CD4-positive, alpha-beta T cell (primary cell): ENCODE measurements at regions not wholly inside any gene's neighbourhood (a gene's known extent, or its start where the extent isn't known, plus 50 kb on each side); places are given as distances from the start of the nearest gene placed in this dataset.

ENCODE experiments used
- ATAC-seq: fragments of 200-7000 bp; cut with Tn5 transposase; one replicate; pipeline ENCODE4 v1.10.0; 2022; ENCODE audit warnings: mild to moderate bottlenecking; ENCODE audit not compliant: poor library complexity
- CTCF ChIA-PET: fragments of 350-600 bp; sonication (Branson Sonifier 250); formaldehyde crosslinking; loops from one replicate; lab custom pipeline; 2021; ENCODE audit warnings: antibody characterized with exemption, inconsistent platforms; lab: Charles Lee
- POLR2A ChIA-PET: fragments of 350-600 bp; sonication (Branson Sonifier 250); formaldehyde crosslinking; loops from one replicate; lab custom pipeline; 2021; ENCODE audit warnings: antibody characterized with exemption, inconsistent platforms; lab: Charles Lee
- DNase-seq, 14 experiments: peaks; one replicate each; pipeline ENCODE4 v3.0.0-alpha.2; 2013 to 2020; ENCODE audit warnings: mixed read lengths in 2 of 14
- H3K27ac ChIP-seq, 2 donors: one replicate each; pipeline versions ENCODE4 v1.5.1 to v1.7.0; 2013; ENCODE audit warnings: low read length in 2 of 2, low read depth in 1 of 2, mild to moderate bottlenecking in 1 of 2
- H3K27me3 ChIP-seq, 2 experiments: 1 replicate in 1 of 2; 2 replicates in 1 of 2; pipeline versions ENCODE4 v1.6.1 to v1.7.0; 2013; ENCODE audit warnings: low read length in 2 of 2, control low read depth in 1 of 2, mild to moderate bottlenecking in 1 of 2, moderate library complexity in 1 of 2; ENCODE audit not compliant: insufficient read depth in 2 of 2, control insufficient read depth in 1 of 2
- H3K36me3 ChIP-seq: one replicate; pipeline ENCODE4 v1.6.1; 2013; ENCODE audit warnings: low read length, control low read depth; ENCODE audit not compliant: insufficient read depth
- H3K4me1 ChIP-seq: one replicate; pipeline ENCODE4 v1.6.1; 2013; ENCODE audit warnings: low read length, control low read depth; ENCODE audit not compliant: insufficient read depth
- H3K4me3 ChIP-seq: one replicate; pipeline ENCODE4 v1.5.1; 2013; ENCODE audit warnings: mild to moderate bottlenecking, low read length, moderate library complexity
- H3K9me3 ChIP-seq, 2 experiments: 1 replicate in 1 of 2; 2 replicates in 1 of 2; pipeline versions ENCODE4 v1.6.1 to v1.7.0; 2013; ENCODE audit warnings: low read length in 2 of 2, mild to moderate bottlenecking in 2 of 2, control low read depth in 1 of 2, moderate library complexity in 1 of 2; ENCODE audit not compliant: control insufficient read depth in 1 of 2, insufficient read depth in 1 of 2
- H3K27ac Mint-ChIP-seq: one replicate; pipeline ENCODE4 v1.8.0; 2020; ENCODE audit warnings: mixed read lengths
- H3K27me3 Mint-ChIP-seq: one replicate; pipeline ENCODE4 v1.8.0; 2021; ENCODE audit warnings: mixed read lengths
- H3K36me3 Mint-ChIP-seq: one replicate; pipeline ENCODE4 v1.8.0; 2021; ENCODE audit warnings: low read depth, mixed read lengths
- H3K4me1 Mint-ChIP-seq: one replicate; pipeline ENCODE4 v1.8.0; 2021; ENCODE audit warnings: low read depth, mixed read lengths
- H3K4me3 Mint-ChIP-seq: one replicate; pipeline ENCODE4 v1.8.0; 2020; ENCODE audit warnings: mild to moderate bottlenecking, mixed read lengths
- H3K9me3 Mint-ChIP-seq: one replicate; pipeline ENCODE4 v1.8.0; 2020; ENCODE audit warnings: mixed read lengths
- intact Hi-C, 2 experiments: fragments of 100-400 bp; cut with DNase I in 1 of 2; cut with micrococcal nuclease in 1 of 2; formaldehyde crosslinking; loops; one replicate each; pipeline versions ENCODE4 v1.15.1 to v1.9.0; 2023 to 2025; cut with DNase I, micrococcal nuclease
- TF ChIP-seq, protein P1 (sequence below): fragments of 200-600 bp; IDR thresholded peaks from one replicate; pipeline ENCODE4 v1.8.0; 2022; ENCODE audit warnings: antibody characterized with exemption, mild to moderate bottlenecking

DNA sequence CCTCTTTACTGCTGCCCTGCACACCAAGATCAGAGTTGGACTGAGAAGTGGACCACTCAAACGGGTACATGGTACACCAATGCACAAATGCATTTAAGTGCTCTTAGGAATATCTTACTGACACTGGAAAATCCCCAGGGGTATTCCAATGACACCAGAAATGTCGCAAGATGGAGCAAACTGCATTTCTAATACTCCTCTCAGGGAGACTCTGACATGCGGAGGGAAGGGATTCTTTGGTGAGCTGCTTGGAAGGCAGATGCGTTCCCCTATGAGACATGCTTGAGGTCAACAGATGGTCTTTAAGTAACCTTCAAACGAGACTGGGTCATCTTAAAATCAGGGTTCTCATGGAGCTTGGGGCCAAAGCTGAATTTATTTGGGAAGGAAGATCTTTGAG is 521.8 kb upstream of the TCF4 start:
- Mint-ChIP-seq H3K36me3 (no peaks in the 10 kb centered on the region), H3K9me3 (peaks cover 11% of the 10 kb centered on the region), H3K4me3 (no peak overlapping the region), H3K27ac (no peak overlapping the region), H3K4me1 (no peaks in the 10 kb centered on the region), H3K27me3 (no peaks in the 10 kb centered on the region)
- POLR2A ChIA-PET, result no interaction called here
- Histone ChIP-seq H3K27me3 (no peaks in the 10 kb centered on the region), H3K4me3 (no peak overlapping the region), H3K36me3 (no peaks in the 10 kb centered on the region), H3K4me1 (no peaks in the 10 kb centered on the region), H3K9me3 (no peaks in the 10 kb centered on the region), H3K27ac (no peak overlapping the region)
- TF ChIP-seq, protein P1, sequence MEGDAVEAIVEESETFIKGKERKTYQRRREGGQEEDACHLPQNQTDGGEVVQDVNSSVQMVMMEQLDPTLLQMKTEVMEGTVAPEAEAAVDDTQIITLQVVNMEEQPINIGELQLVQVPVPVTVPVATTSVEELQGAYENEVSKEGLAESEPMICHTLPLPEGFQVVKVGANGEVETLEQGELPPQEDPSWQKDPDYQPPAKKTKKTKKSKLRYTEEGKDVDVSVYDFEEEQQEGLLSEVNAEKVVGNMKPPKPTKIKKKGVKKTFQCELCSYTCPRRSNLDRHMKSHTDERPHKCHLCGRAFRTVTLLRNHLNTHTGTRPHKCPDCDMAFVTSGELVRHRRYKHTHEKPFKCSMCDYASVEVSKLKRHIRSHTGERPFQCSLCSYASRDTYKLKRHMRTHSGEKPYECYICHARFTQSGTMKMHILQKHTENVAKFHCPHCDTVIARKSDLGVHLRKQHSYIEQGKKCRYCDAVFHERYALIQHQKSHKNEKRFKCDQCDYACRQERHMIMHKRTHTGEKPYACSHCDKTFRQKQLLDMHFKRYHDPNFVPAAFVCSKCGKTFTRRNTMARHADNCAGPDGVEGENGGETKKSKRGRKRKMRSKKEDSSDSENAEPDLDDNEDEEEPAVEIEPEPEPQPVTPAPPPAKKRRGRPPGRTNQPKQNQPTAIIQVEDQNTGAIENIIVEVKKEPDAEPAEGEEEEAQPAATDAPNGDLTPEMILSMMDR, result no peak
- intact Hi-C loops, result no loop called here
- DNase-seq (no peak), ATAC-seq (no peak)
- CTCF ChIA-PET, result no interaction called here

DNA sequence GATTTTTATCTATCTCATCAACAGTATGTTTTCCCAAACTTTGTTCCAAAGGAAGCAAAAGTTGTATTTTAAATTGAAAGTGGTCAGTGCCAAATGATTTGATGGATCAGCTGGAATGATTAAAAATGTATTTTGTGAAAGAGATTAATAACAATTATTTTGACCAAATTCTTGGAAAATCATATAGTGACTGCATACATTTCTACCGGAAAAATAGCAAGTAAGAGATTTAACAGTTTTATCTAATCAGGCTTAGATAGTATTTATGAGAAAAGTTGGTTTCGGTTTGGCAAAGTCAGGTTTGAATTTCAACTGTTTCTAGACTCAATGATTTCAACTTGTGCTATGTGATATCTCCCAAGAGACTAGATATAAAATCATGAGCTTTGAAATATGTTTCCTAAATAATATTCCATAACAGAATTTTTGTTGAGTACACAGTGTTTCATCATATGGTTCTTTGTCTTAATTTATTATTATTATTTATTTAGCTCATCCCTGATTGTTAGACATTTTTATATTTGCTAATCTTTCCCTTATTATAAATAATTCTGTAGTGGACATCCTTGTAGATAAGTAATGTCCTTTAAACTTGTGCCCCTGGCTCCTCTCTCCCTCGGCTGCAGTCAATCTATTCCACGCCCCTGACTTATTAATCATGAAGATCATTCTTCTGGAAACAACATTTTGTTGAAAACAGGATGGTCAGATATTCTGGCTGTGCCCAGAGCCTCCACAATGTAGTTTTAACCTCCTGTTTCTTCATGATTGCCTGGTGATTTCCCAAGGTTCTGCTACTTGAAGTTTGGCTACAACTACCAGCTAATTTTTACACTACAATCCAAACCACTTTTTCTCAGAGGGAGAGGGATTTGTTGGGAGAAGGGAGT is 520.7 kb upstream of the TCF4 start:
- Histone ChIP-seq H3K4me3 (no peak overlapping the region), H3K9me3 (no peaks in the 10 kb centered on the region), H3K27ac (no peak overlapping the region), H3K4me1 (no peaks in the 10 kb centered on the region), H3K27me3 (no peaks in the 10 kb centered on the region), H3K36me3 (no peaks in the 10 kb centered on the region)
- TF ChIP-seq, protein P1, result no peak
- ChIA-PET POLR2A (no interaction called here), CTCF (no interaction called here)
- Mint-ChIP-seq H3K4me3 (no peak overlapping the region), H3K36me3 (no peaks in the 10 kb centered on the region), H3K4me1 (no peaks in the 10 kb centered on the region), H3K27me3 (no peaks in the 10 kb centered on the region), H3K27ac (no peak overlapping the region), H3K9me3 (peaks cover 17% of the 10 kb centered on the region)
- ATAC-seq (no peak), DNase-seq (no peak)
- intact Hi-C loops, result no loop called here

DNA sequence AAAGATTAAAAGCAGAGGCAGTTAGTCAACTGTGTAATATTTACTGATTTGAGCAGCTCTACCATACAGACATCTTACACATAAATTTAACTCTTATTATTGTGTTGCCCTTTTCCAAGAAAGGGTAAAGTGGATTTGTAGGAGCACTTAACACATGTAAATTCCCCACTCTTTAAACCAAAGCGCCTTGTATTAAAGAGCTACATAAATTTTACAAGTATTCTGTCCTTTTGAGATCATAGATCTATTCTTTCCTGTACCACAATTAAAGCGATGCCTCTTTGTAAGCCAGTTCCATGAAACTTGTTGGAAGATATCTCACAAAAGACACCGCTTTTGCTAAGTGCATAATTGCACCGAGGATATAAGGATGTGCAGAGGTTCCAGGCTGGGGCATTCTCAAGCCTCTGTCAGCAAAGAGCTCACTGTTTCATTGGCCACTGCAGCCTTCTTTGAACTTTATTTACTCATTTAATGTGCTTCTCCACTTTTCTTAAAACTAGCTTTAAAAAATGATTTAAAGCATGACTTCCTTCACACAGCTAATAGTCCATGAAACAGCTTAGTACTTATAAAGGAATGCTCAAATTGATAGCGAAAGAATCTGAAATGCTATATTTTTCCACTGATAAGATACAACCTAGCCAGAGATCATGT is 520.0 kb upstream of the TCF4 start:
- intact Hi-C loops, result no loop called here
- Histone ChIP-seq H3K27ac (no peak overlapping the region), H3K36me3 (no peaks in the 10 kb centered on the region), H3K9me3 (no peaks in the 10 kb centered on the region), H3K4me3 (no peak overlapping the region), H3K4me1 (no peaks in the 10 kb centered on the region), H3K27me3 (no peaks in the 10 kb centered on the region)
- CTCF ChIA-PET, result no interaction called here
- Mint-ChIP-seq H3K36me3 (no peaks in the 10 kb centered on the region), H3K27ac (no peak overlapping the region), H3K4me1 (no peaks in the 10 kb centered on the region), H3K9me3 (peaks cover 24% of the 10 kb centered on the region), H3K27me3 (no peaks in the 10 kb centered on the region), H3K4me3 (no peak overlapping the region)
- POLR2A ChIA-PET, result no interaction called here
- DNase-seq (no peak), ATAC-seq (no peak)
- TF ChIP-seq, protein P1, result no peak
